K562 (cell line): ENCODE measurements at regions not wholly inside any gene's neighbourhood (a gene's known extent, or its start where the extent isn't known, plus 50 kb on each side); places are given as distances from the start of the nearest gene placed in this dataset.

Source experiments
- FOXK1 ChIP-seq: sonication (generic); formaldehyde crosslinking; IDR thresholded peaks from 2 replicates; pipeline ENCODE4 v1.8.0; 2022; ENCODE audit warnings: missing genetic modification reagents, mild to moderate bottlenecking, borderline replicate concordance
- LCOR ChIP-seq: sonication (generic); formaldehyde crosslinking; IDR thresholded peaks from 2 replicates; pipeline ENCODE4 v1.8.0; 2022; ENCODE audit warnings: mild to moderate bottlenecking, missing genetic modification reagents
- PCBP2 ChIP-seq: fragments of 200-400 bp; formaldehyde crosslinking; IDR thresholded peaks from 2 replicates; pipeline ENCODE4 v1.6.1; 2018; ENCODE audit warnings: low read length, low read depth, mild to moderate bottlenecking, moderate library complexity; ENCODE audit not compliant: poor library complexity, severe bottlenecking
- TCF3 ChIP-seq: sonication (generic); formaldehyde crosslinking; IDR thresholded peaks from 2 replicates; pipeline ENCODE4 v1.4.0; 2020; ENCODE audit warnings: mild to moderate bottlenecking, missing genetic modification reagents
- TF ChIP-seq, protein P1 (sequence below): fragments of 200-600 bp; sonication (generic); IDR thresholded peaks from one replicate; pipeline ENCODE4 v1.6.1; 2012; ENCODE audit warnings: mild to moderate bottlenecking, low read depth, low read length, inconsistent platforms
- TF ChIP-seq, protein P2 (sequence below): sonication (generic); formaldehyde crosslinking; IDR thresholded peaks from 2 replicates; pipeline ENCODE4 v1.8.0; 2022; ENCODE audit warnings: mild to moderate bottlenecking, missing genetic modification reagents, borderline replicate concordance

DNA sequence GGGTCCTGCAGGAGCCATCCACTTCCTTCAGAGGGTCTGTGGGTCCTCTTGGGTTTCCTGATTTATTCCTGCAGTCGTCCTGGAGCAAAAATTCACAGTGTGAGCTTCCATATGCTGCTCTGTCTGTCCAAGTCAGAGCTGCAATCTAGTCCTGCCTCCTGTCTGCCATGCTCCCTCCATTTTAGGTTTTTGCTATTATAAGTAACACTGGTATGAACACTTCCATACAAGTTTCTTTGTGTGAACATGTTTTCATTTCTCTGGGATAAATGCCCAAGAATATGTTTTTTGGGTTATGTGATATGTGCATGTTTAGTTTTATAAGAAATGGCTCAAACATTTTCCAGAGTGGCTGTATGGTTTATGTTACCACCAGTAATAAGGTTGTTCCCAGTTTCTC is 188.1 kb downstream of the ACTR3B start (continued):
- TF ChIP-seq, protein P1, sequence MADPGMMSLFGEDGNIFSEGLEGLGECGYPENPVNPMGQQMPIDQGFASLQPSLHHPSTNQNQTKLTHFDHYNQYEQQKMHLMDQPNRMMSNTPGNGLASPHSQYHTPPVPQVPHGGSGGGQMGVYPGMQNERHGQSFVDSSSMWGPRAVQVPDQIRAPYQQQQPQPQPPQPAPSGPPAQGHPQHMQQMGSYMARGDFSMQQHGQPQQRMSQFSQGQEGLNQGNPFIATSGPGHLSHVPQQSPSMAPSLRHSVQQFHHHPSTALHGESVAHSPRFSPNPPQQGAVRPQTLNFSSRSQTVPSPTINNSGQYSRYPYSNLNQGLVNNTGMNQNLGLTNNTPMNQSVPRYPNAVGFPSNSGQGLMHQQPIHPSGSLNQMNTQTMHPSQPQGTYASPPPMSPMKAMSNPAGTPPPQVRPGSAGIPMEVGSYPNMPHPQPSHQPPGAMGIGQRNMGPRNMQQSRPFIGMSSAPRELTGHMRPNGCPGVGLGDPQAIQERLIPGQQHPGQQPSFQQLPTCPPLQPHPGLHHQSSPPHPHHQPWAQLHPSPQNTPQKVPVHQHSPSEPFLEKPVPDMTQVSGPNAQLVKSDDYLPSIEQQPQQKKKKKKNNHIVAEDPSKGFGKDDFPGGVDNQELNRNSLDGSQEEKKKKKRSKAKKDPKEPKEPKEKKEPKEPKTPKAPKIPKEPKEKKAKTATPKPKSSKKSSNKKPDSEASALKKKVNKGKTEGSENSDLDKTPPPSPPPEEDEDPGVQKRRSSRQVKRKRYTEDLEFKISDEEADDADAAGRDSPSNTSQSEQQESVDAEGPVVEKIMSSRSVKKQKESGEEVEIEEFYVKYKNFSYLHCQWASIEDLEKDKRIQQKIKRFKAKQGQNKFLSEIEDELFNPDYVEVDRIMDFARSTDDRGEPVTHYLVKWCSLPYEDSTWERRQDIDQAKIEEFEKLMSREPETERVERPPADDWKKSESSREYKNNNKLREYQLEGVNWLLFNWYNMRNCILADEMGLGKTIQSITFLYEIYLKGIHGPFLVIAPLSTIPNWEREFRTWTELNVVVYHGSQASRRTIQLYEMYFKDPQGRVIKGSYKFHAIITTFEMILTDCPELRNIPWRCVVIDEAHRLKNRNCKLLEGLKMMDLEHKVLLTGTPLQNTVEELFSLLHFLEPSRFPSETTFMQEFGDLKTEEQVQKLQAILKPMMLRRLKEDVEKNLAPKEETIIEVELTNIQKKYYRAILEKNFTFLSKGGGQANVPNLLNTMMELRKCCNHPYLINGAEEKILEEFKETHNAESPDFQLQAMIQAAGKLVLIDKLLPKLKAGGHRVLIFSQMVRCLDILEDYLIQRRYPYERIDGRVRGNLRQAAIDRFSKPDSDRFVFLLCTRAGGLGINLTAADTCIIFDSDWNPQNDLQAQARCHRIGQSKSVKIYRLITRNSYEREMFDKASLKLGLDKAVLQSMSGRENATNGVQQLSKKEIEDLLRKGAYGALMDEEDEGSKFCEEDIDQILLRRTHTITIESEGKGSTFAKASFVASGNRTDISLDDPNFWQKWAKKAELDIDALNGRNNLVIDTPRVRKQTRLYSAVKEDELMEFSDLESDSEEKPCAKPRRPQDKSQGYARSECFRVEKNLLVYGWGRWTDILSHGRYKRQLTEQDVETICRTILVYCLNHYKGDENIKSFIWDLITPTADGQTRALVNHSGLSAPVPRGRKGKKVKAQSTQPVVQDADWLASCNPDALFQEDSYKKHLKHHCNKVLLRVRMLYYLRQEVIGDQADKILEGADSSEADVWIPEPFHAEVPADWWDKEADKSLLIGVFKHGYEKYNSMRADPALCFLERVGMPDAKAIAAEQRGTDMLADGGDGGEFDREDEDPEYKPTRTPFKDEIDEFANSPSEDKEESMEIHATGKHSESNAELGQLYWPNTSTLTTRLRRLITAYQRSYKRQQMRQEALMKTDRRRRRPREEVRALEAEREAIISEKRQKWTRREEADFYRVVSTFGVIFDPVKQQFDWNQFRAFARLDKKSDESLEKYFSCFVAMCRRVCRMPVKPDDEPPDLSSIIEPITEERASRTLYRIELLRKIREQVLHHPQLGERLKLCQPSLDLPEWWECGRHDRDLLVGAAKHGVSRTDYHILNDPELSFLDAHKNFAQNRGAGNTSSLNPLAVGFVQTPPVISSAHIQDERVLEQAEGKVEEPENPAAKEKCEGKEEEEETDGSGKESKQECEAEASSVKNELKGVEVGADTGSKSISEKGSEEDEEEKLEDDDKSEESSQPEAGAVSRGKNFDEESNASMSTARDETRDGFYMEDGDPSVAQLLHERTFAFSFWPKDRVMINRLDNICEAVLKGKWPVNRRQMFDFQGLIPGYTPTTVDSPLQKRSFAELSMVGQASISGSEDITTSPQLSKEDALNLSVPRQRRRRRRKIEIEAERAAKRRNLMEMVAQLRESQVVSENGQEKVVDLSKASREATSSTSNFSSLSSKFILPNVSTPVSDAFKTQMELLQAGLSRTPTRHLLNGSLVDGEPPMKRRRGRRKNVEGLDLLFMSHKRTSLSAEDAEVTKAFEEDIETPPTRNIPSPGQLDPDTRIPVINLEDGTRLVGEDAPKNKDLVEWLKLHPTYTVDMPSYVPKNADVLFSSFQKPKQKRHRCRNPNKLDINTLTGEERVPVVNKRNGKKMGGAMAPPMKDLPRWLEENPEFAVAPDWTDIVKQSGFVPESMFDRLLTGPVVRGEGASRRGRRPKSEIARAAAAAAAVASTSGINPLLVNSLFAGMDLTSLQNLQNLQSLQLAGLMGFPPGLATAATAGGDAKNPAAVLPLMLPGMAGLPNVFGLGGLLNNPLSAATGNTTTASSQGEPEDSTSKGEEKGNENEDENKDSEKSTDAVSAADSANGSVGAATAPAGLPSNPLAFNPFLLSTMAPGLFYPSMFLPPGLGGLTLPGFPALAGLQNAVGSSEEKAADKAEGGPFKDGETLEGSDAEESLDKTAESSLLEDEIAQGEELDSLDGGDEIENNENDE, result no peak
- TF ChIP-seq, protein P2, sequence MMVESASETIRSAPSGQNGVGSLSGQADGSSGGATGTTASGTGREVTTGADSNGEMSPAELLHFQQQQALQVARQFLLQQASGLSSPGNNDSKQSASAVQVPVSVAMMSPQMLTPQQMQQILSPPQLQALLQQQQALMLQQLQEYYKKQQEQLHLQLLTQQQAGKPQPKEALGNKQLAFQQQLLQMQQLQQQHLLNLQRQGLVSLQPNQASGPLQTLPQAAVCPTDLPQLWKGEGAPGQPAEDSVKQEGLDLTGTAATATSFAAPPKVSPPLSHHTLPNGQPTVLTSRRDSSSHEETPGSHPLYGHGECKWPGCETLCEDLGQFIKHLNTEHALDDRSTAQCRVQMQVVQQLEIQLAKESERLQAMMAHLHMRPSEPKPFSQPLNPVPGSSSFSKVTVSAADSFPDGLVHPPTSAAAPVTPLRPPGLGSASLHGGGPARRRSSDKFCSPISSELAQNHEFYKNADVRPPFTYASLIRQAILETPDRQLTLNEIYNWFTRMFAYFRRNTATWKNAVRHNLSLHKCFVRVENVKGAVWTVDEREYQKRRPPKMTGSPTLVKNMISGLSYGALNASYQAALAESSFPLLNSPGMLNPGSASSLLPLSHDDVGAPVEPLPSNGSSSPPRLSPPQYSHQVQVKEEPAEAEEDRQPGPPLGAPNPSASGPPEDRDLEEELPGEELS (CRISPR knock-in tag), result no peak
- TF ChIP-seq FOXK1 (CRISPR knock-in tag) (no peak), PCBP2 (no peak), TCF3 (CRISPR knock-in tag) (no peak), LCOR (CRISPR knock-in tag) (no peak)
- TF ChIP-seq, all 486 proteins: peak for 0
